H1 (cell line): ENCODE measurements at regions not wholly inside any gene's neighbourhood (a gene's known extent, or its start where the extent isn't known, plus 50 kb on each side); places are given as distances from the start of the nearest gene placed in this dataset.

Source experiments
- GABPA ChIP-seq: IDR thresholded peaks from 2 replicates; pipeline ENCODE4 v1.6.1; 2011; ENCODE audit warnings: mild to moderate bottlenecking, low read length, moderate library complexity, borderline replicate concordance; ENCODE audit not compliant: insufficient read depth
- MAX ChIP-seq: IDR thresholded peaks from 2 replicates; pipeline ENCODE4 v1.6.1; 2012; ENCODE audit warnings: inconsistent platforms
- PHF8 ChIP-seq: fragments of 200-600 bp; sonication (generic); conservative IDR thresholded peaks from 2 replicates; pipeline ENCODE4 v1.7.1; 2012; ENCODE audit warnings: low read depth, mild to moderate bottlenecking, inconsistent platforms, low read length, moderate library complexity
- SIN3A ChIP-seq, 2 experiments: IDR thresholded peaks in 1 of 2; conservative IDR thresholded peaks in 1 of 2; 2 replicates each; pipeline ENCODE4 v1.6.1; 2011 to 2012; ENCODE audit warnings: low read length in 2 of 2, improper control_type of control experiment in 1 of 2, low read depth in 1 of 2, mild to moderate bottlenecking in 1 of 2
- SP1 ChIP-seq: IDR thresholded peaks from 2 replicates; pipeline ENCODE4 v1.6.1; 2011; ENCODE audit warnings: low read depth, low read length
- TF ChIP-seq, protein P1 (sequence below), 3 experiments: IDR thresholded peaks; 1 replicate in 2 of 3; 2 replicates in 1 of 3; pipeline versions ENCODE4 v1.5.1 to v1.6.1; 2011; ENCODE audit warnings: low read length in 3 of 3, mild to moderate bottlenecking in 3 of 3, inconsistent platforms in 2 of 3, low read depth in 1 of 3, moderate library complexity in 1 of 3; ENCODE audit not compliant: insufficient read depth in 1 of 3; ENCODE audit errors: control extremely low read depth in 1 of 3

DNA sequence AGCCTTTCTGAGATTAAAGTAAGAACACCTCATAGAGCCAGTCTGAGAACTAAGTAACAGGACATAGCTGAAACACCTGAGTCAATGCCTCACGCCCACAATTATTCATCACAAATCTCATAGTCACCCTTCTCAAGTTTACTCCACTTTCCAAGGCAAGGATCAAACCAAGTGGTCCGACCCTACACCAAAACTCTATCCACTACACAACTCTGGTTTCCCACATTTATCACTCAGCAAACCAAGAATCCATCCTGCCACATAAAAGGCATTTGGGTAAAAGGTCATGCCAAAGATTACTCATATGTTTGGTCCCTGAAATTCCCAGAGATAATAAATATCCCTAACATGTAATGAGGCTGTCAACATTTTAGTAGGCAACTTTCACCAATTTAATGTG, 144.1 kb downstream of the RPAP3 start:
- TF ChIP-seq, protein P1, sequence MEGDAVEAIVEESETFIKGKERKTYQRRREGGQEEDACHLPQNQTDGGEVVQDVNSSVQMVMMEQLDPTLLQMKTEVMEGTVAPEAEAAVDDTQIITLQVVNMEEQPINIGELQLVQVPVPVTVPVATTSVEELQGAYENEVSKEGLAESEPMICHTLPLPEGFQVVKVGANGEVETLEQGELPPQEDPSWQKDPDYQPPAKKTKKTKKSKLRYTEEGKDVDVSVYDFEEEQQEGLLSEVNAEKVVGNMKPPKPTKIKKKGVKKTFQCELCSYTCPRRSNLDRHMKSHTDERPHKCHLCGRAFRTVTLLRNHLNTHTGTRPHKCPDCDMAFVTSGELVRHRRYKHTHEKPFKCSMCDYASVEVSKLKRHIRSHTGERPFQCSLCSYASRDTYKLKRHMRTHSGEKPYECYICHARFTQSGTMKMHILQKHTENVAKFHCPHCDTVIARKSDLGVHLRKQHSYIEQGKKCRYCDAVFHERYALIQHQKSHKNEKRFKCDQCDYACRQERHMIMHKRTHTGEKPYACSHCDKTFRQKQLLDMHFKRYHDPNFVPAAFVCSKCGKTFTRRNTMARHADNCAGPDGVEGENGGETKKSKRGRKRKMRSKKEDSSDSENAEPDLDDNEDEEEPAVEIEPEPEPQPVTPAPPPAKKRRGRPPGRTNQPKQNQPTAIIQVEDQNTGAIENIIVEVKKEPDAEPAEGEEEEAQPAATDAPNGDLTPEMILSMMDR (IDR thresholded peaks at IDR 0.05; ENCODE audit: control extremely low read depth in 1 of 3, insufficient read depth in 1 of 3, low read depth in 1 of 3, low read length in 3 of 3): no peak
- no peak for TF ChIP-seq PHF8
- TF ChIP-seq SP1: no peak
- TF ChIP-seq MAX: no peak
- TF ChIP-seq SIN3A (conservative IDR thresholded peaks at IDR 0.05 in 1 of 2, IDR thresholded peaks at IDR 0.05 in 1 of 2; ENCODE audit: low read depth in 1 of 2, low read length in 2 of 2): no peak
- TF ChIP-seq GABPA: no peak
